Ishikawa (cell line): ENCODE measurements at regions not wholly inside any gene's neighbourhood (a gene's known extent, or its start where the extent isn't known, plus 50 kb on each side); places are given as distances from the start of the nearest gene placed in this dataset.

Source experiments
- EGR1 ChIP-seq: IDR thresholded peaks from 2 replicates; pipeline ENCODE4 v1.6.1; 2012
- EP300 ChIP-seq: IDR thresholded peaks from 2 replicates; pipeline ENCODE4 v1.6.1; 2012; ENCODE audit warnings: borderline replicate concordance
- TAF1 ChIP-seq: IDR thresholded peaks from 2 replicates; pipeline ENCODE4 v1.6.1; 2012; ENCODE audit warnings: low read depth, mild to moderate bottlenecking
- TF ChIP-seq, protein P1 (sequence below): IDR thresholded peaks from 2 replicates; pipeline ENCODE4 v1.6.1; 2012

DNA sequence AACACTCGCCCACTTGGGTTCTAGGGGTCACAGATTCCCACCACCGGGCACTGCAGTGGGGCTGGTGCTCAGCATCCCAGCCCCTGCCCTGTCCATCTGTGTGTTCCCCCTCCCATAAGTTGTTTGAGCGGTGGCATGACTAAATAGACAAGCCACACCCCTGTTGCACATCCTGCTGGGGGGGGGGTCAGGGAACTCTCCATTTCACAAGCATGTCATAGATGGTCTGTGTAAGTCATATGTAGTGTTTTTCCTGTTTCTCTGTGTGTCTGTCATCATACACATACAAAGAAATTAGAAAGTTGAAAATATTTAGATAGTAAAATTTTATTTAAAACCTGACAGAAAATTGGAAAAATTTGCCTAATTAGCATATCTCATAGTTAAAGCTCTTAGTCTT is 270.2 kb downstream of the IPO8 start:
- TF ChIP-seq EP300 (no peak), TAF1 (no peak), EGR1 (no peak)
- TF ChIP-seq, protein P1, sequence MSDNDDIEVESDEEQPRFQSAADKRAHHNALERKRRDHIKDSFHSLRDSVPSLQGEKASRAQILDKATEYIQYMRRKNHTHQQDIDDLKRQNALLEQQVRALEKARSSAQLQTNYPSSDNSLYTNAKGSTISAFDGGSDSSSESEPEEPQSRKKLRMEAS: no peak
